T-helper 17 cell (primary cell): ENCODE measurements at regions not wholly inside any gene's neighbourhood (a gene's known extent, or its start where the extent isn't known, plus 50 kb on each side); places are given as distances from the start of the nearest gene placed in this dataset.

Experiments used
- ATAC-seq: fragments of 150-1000 bp; cut with Tn5 transposase; 2 replicates; pipeline ENCODE4 v1.10.0; 2021; ENCODE audit warnings: mild to moderate bottlenecking, moderate library complexity
- DNase-seq, 3 donors: peaks; one replicate each; pipeline versions ENCODE4 v3.0.0 to v3.0.0-alpha.2; 2020 to 2021
- H3K9me3 ChIP-seq: one replicate; pipeline ENCODE4 v1.7.0; 2013; ENCODE audit warnings: low read length, mild to moderate bottlenecking; ENCODE audit not compliant: control insufficient read depth, poor library complexity, severe bottlenecking
- H3K27ac Mint-ChIP-seq: one replicate; pipeline ENCODE4 v1.8.0; 2022; ENCODE audit warnings: mild to moderate bottlenecking, moderate library complexity, mixed read lengths
- H3K27me3 Mint-ChIP-seq: one replicate; pipeline ENCODE4 v1.8.0; 2022; ENCODE audit warnings: mixed read lengths
- H3K36me3 Mint-ChIP-seq: one replicate; pipeline ENCODE4 v1.8.0; 2022; ENCODE audit warnings: low read depth, mixed read lengths
- H3K4me1 Mint-ChIP-seq: one replicate; pipeline ENCODE4 v1.8.0; 2022; ENCODE audit warnings: mild to moderate bottlenecking, mixed read lengths
- H3K4me3 Mint-ChIP-seq: one replicate; pipeline ENCODE4 v1.8.0; 2022; ENCODE audit warnings: mild to moderate bottlenecking, moderate library complexity, mixed read lengths

DNA sequence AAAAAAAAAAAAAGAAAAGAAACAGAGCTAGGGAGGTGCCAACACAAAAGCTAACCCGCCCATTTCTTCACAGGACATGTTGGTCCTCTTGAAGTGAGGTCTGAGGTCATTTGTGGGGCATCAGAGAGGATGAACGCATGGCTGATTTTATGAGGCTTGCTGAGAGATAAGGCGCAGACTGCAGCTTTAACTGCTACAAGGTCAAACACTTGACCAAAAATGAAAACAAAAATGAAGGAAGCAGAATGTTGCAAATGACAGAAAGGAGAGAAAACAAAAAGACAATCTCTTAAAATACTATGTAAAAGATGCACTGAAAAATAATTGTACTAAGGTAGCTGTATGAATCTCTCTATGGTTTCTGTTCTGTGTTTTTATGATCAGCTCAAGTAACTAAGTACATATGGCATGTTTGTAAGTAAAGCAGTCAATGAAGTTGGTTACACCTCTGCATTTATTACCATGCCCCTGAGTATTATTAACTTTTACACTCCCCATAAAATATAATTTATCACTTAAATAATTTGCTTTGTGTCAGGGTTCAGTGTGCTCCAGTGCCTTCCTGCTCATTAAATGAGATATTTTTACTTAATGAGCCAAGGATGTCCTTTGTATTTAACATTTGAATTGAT is 249.1 kb upstream of the NR5A2 start:
- H3K36me3 Mint-ChIP-seq, result no peaks in the 10 kb centered on the region
- H3K4me3 Mint-ChIP-seq, result no peak overlapping the region
- no peak for DNase-seq
- ATAC-seq, result no peak
- no peaks in the 10 kb centered on the region for H3K9me3 ChIP-seq
- H3K27ac Mint-ChIP-seq, result no peak overlapping the region
- peaks cover 2% of the 10 kb centered on the region for H3K4me1 Mint-ChIP-seq
- no peaks in the 10 kb centered on the region for H3K27me3 Mint-ChIP-seq

DNA sequence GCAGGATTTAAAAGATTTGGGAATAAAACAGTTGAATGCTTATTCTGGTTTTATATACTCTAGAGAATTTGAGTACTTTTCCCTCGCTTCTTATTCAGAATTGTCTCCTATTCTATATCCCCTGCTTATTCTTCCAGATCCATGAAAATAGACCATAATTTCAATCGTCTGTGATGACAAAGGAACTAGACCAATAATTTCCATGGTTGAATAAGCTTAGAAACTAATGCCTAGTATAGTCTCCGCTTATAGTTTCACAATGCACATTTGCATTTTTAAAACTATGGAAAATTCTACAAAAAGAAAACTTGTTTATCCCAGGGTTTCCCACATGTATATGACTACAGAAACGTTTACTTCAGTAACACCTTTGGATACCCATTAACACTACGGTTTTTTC is 247.4 kb upstream of the NR5A2 start:
- DNase-seq (no peak), ATAC-seq (no peak)
- Mint-ChIP-seq H3K27me3 (peaks cover 3% of the 10 kb centered on the region), H3K36me3 (no peaks in the 10 kb centered on the region), H3K4me3 (no peak overlapping the region), H3K4me1 (peaks cover 2% of the 10 kb centered on the region), H3K27ac (no peak overlapping the region)
- H3K9me3 ChIP-seq, result no peaks in the 10 kb centered on the region

DNA sequence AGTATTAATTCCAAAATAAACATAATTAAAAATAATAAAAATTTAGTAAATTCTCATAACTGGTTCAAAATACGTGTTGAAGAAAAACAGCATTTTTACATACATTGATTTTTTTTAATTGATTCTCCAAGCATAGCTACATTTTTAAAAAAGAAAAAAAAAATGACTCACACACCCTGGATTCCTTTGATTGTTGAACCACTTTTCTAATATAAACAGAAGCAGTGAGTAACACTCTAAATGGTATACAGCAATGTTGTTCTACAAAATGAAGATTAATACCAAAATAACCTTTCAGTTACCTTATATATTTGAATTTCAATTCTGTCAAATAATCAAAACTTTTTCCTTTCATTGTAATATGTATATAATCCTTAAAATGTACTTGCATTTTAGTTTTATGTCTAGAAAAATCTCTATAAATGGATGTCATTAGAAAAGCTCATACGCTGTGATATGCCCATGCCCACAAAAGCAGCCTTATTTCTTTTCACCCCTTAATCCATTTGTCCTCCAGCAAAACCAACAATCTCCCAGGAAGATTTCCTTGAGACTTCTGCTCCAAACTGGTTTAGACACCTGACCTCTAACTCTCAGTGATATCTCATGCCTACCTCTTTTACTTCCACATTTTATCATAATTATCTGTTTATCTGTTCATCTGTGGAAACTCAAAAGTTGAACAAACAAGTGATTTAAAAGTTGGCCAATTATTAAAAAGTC is 246.4 kb upstream of the NR5A2 start:
- Mint-ChIP-seq H3K27me3 (peaks cover 9% of the 10 kb centered on the region), H3K36me3 (no peaks in the 10 kb centered on the region), H3K27ac (no peak overlapping the region)

DNA sequence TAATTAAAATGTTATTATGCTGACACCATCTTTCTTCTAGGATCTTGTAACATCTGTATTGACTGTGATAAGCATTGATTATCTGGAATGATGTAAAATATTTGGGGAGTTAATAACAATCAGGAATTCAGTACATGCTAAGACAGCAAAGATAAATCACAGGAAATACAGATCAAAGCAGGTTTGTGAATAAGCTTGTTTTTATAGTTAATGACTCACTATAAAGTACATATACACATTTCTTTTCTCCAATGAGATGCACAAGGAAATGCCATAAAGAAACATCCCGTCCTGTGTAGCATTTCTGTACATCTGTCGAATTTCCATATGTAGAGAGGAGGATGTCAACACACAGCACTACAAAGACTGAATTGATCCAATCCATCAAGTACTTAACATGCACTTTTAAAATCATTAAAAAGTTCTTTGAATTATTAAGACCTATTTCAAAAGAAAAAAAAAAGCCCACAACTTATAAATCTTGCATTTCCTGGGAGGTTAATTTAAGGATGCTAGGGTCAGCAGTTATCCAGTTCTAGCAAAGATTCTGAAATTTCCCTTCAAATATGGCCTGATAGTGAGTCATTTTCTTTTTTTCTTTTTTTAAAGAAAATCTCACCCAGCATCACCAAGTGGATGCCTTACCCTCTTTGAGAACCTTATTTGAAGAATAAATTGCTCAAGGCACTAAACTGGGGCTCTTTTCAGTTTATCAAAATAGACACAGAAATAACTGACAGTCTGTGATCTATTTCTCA is 243.2 kb upstream of the NR5A2 start:
- no peaks in the 10 kb centered on the region for H3K9me3 ChIP-seq
- Mint-ChIP-seq H3K36me3 (no peaks in the 10 kb centered on the region), H3K27ac (no peak overlapping the region), H3K4me1 (peaks cover 2% of the 10 kb centered on the region), H3K27me3 (peaks cover 17% of the 10 kb centered on the region), H3K4me3 (no peak overlapping the region)
- ATAC-seq, result no peak
- no peak for DNase-seq

More for the DNA sequence above, 246.4 kb upstream of the NR5A2 start:
- no peak overlapping the region for H3K4me3 Mint-ChIP-seq
- H3K4me1 Mint-ChIP-seq, result peaks cover 2% of the 10 kb centered on the region
- H3K9me3 ChIP-seq, result no peaks in the 10 kb centered on the region
- DNase-seq (no peak), ATAC-seq (no peak)

DNA sequence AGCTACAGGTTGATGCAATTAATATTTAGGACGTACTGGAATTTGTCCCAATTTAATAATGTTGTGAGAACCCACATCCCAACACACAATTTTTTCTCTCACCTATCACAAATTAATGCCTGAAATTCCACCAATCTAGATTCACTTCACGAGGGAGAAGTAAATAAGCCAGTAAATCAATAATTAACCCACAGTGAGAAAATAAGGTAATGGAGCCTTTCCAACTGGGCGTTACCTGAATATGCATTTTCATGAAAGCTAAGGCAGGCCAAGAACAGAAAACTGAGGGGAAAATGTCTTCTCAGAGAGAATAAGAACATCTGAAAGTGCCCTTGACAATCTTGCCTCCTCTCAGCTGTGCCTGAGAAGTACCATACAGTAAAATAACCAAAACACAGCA is 240.8 kb upstream of the NR5A2 start:
- H3K36me3 Mint-ChIP-seq, result no peaks in the 10 kb centered on the region
- no peak for DNase-seq
- peaks cover 2% of the 10 kb centered on the region for H3K4me1 Mint-ChIP-seq
- ATAC-seq, result no peak
- no peak overlapping the region for H3K4me3 Mint-ChIP-seq
- peaks cover 17% of the 10 kb centered on the region for H3K27me3 Mint-ChIP-seq
- no peaks in the 10 kb centered on the region for H3K9me3 ChIP-seq
- no peak overlapping the region for H3K27ac Mint-ChIP-seq

DNA sequence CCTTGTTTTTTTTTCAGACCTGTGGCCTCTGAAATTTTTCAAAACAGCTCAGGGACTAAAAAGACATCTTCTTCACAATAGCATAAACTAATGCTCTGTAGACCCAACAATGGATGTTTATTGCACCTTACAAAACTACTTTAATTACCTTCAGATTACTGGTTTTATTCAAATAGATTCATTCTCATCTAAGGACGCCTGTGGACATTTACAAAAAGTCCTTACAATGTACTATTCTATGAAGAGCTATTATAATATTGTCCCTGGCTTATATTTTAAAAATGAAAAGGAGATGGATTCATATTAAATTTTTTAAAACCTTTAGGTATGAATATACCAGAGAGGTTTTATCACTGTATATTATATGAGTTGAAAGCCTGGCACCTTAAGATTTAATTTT is 238.4 kb upstream of the NR5A2 start:
- DNase-seq (no peak), ATAC-seq (no peak)
- H3K27ac Mint-ChIP-seq, result no peak overlapping the region
- peaks cover 21% of the 10 kb centered on the region for H3K27me3 Mint-ChIP-seq
- H3K36me3 Mint-ChIP-seq, result no peaks in the 10 kb centered on the region
- no peaks in the 10 kb centered on the region for H3K9me3 ChIP-seq
- no peaks in the 10 kb centered on the region for H3K4me1 Mint-ChIP-seq
- H3K4me3 Mint-ChIP-seq, result no peak overlapping the region

DNA sequence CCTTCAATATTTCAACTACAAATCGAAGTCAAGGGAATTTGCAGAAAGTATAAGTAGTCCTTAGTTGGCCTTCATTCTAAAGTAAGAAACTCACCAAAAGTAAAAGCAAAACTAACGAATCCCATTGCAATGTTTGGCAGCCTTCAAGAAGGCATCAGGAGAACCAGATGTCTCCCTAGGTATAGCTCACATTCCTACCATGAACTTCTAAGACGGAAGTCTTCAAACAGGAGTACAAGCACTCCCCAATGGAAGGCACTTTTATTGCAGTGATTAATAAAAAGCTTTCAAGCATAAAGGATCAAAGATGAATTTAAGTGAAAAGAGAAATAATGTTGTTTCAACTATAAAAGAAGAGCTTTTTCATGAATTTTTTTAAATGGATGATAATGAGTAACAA is 236.0 kb upstream of the NR5A2 start:
- Mint-ChIP-seq H3K27ac (no peak overlapping the region), H3K27me3 (peaks cover 14% of the 10 kb centered on the region), H3K4me1 (no peaks in the 10 kb centered on the region), H3K36me3 (no peaks in the 10 kb centered on the region), H3K4me3 (no peak overlapping the region)
- H3K9me3 ChIP-seq, result no peaks in the 10 kb centered on the region
- ATAC-seq (no peak), DNase-seq (no peak)

DNA sequence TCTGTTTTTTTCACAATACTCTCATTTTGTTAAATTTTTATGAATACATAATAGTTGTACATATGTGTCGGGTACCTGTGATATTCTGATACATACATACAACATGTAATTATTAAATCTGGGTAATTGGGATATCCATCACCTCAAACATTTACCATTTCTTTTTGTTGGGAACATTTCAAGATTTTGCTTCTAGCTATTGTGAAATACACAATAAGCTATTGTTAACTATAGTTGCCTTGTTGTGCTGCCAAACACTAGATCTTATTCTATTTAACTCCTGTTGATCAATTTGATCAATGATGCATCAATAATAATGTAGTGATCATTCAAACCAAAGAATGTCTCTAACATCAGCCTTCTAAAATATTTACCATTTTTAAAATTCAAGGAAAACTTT is 234.6 kb upstream of the NR5A2 start:
- Mint-ChIP-seq H3K4me3 (no peak overlapping the region), H3K36me3 (no peaks in the 10 kb centered on the region), H3K27me3 (peaks cover 10% of the 10 kb centered on the region), H3K4me1 (no peaks in the 10 kb centered on the region), H3K27ac (no peak overlapping the region)
- no peaks in the 10 kb centered on the region for H3K9me3 ChIP-seq
- DNase-seq (no peak), ATAC-seq (no peak)

DNA sequence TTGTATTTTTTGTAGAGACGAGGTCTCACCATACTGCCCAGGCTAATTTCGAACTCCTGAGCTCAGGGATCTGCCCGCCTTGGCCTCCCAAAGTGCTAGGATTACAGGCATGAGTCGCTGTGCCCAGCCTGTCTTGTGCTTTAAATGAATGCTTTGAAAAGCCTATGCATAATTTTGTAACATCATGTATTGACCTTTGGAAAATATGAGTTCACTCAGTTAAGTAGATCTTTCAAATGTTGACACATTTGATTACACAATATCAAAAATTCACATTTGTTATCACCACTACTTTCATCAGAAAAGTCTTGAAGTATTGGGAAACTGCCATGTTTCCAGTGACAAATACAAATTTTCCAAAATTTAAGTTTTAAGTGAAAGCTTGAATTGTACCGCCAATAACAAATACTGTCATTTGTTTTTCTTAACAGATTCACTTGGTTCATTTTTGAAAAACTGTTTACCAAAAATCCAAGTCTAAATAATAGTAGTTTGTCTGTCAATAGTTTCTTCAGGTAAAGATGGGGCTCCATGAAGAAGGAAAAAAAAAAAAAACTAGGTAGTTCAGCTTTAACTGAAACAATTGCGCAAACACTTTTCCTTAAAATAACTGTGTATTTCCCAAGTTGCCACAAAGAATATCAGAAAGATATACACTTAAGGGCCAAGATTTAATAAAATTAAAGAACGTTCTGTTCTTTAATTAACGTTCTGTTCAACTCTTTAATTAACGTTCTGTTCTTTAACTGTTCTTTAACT is 233.2 kb upstream of the NR5A2 start:
- Mint-ChIP-seq H3K27me3 (peaks cover 10% of the 10 kb centered on the region), H3K4me3 (no peak overlapping the region), H3K36me3 (no peaks in the 10 kb centered on the region), H3K4me1 (no peaks in the 10 kb centered on the region), H3K27ac (no peak overlapping the region)
- no peak for ATAC-seq
- no peaks in the 10 kb centered on the region for H3K9me3 ChIP-seq
- no peak for DNase-seq

DNA sequence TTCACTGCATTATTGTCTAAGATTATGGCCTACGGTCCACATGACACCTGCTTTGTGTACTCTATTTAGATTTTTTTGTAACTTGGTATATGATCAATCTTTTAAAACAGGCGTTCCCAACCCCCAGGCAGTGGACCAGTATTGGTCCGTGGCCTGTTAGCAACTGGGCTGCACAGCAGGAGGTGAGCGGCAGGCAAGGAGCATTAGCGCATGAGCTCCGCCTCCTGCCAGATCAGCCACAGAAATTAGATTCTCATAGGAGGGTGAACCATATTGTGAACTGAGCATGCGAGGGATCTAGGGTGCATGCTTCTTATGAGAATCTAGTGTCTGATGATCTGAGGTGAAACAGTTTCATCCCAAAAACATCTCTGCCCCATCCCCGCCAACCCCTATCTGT is 228.4 kb upstream of the NR5A2 start:
- Mint-ChIP-seq H3K4me3 (no peak overlapping the region), H3K4me1 (no peaks in the 10 kb centered on the region), H3K27me3 (peaks cover 11% of the 10 kb centered on the region), H3K36me3 (no peaks in the 10 kb centered on the region), H3K27ac (no peak overlapping the region)
- ATAC-seq (no peak), DNase-seq (no peak)
- H3K9me3 ChIP-seq, result no peaks in the 10 kb centered on the region

DNA sequence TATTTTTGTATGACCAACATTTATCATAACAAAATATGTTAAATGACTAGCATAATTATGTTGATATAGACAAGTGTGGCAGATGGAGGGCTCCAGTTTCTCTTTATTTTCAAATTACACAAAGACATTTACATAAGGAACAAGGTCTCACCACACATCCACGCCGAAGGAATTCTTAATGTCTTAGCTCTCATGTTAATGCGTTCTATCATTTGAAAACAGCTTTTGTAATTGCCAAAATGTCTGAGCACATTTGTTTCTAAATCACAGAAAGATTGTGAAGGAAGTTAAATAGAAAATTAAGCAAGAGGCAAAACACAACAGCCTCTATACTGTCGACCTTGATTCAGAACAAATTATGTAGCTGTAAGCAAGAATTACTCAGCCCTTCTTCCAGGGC is 223.0 kb upstream of the NR5A2 start:
- no peak for DNase-seq
- no peaks in the 10 kb centered on the region for H3K4me1 Mint-ChIP-seq
- no peaks in the 10 kb centered on the region for H3K36me3 Mint-ChIP-seq
- peaks cover 20% of the 10 kb centered on the region for H3K27me3 Mint-ChIP-seq
- no peak overlapping the region for H3K4me3 Mint-ChIP-seq
- H3K27ac Mint-ChIP-seq, result no peak overlapping the region
- no peaks in the 10 kb centered on the region for H3K9me3 ChIP-seq
- ATAC-seq, result no peak

DNA sequence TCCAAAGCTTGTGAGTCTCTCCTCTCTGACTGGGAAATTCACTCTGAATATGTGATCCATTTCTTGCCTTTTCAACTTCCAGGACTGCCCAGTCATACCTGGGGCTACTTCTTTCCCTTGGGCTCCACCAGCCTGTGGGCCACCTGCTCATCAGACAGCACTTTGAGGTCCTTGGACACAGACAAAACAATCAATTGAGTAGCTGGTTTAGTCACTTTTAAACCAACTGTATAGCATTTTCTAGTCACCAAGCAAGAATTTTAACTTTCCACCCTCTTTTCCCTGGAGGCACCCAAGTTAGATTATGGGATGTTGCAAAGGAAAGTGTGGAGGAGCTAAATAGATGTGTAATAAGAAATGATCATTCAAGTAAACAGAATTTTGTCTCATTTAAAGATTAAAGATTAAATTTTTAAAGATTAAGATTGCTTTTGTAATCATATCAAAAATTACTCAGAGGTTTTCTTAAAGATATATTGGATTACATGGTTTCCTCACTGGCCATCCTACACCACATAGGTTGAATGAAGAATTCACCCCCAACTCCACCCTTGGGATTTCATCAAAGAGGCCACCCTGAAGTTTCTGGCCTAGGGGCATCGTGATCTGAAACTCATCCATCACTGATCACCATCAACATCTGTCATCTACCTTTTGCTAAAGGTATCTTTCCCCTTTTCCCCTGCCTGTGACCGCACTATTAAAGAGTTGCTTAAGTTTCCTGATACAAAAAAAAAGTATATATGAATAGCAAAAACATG is 219.2 kb upstream of the NR5A2 start:
- ATAC-seq (no peak), DNase-seq (no peak)
- H3K27ac Mint-ChIP-seq, result no peak overlapping the region
- peaks cover 15% of the 10 kb centered on the region for H3K27me3 Mint-ChIP-seq
- H3K36me3 Mint-ChIP-seq, result no peaks in the 10 kb centered on the region
- H3K9me3 ChIP-seq, result no peaks in the 10 kb centered on the region
- H3K4me3 Mint-ChIP-seq, result no peak overlapping the region
- H3K4me1 Mint-ChIP-seq, result no peaks in the 10 kb centered on the region

DNA sequence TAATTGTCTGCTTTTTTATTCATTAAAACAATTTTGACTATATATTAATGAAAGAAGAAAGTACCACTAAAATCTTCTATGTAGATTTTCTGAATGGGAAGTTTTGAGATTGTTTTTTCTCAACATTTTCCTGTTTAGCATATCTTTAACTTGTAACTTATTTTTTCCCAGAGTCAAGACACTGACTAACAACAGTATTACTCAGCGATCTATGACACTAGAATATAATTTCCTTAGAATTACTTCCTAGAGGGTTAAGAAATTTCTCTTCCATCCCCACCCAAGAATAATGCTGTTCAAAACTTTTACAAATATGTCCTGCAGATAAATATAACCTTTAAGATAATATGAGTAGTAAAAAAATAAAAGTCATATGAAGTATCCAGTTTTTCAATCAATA is 218.2 kb upstream of the NR5A2 start:
- Mint-ChIP-seq H3K4me3 (no peak overlapping the region), H3K4me1 (no peaks in the 10 kb centered on the region), H3K36me3 (no peaks in the 10 kb centered on the region), H3K27me3 (peaks cover 12% of the 10 kb centered on the region), H3K27ac (no peak overlapping the region)
- DNase-seq (no peak), ATAC-seq (no peak)
- no peaks in the 10 kb centered on the region for H3K9me3 ChIP-seq
